ENCODE measurements at regions not wholly inside any gene's neighbourhood (a gene's known extent, or its start where the extent isn't known, plus 50 kb on each side); places are given as distances from the start of the nearest gene placed in this dataset.

DNA sequence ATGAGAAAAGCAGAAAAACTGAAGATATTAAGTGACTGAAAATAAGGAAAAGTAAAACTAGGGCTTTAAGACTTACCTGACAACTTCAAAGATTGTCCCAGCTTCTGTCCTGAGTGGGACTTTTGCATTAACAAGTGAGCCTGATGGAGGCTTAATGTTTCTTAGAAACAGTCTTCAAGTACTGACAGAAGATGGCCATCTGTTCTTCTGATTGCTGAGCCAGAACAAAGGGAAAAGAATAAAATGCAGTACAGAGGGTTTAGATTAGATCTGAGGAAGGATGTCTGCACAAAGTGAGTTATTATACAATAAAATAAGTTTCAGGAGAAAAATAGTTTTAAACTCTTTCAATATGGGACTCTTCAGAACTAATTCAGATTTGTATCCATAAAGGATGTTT lies 500.7 kb downstream of the CETN3 start:
- no peak for DNase-seq

DNA sequence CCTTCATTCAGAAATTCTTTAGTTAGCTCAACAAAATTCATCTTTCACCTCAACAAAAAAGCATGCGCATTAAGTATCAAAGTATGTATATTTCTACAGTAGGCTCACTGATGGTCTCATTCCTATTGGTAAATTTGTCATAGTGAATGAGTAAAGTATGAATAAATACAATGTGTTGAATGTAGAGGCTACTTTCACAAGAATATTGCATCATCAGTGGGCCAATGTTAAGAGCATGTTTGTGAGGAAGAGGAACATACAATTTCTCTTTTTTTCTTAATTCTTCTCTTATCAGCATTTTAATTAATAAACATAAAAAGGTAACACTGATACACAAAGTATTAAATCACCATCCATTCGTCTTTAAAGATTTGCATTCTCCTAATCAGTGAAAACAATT lies 505.1 kb downstream of the CETN3 start:
- DNase-seq = no peak

DNA sequence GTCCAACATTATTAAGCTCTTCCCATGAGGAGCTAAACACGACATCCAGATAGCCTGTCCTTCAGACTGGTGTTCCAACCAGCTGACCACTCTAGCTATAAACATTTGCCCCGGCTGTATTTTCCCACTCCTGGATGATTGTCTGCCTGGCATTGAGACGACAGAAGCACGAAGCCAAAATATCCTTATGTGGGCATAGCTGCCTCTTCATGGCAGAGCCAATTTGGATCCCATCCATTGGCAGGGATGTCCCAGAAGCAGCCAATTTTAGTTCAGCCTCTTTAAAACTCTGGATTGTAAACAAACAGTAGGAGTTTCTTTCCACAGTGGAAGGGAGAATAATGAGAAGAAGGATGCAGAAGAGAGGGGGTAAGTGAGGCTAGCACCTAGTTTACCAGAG lies 507.6 kb downstream of the CETN3 start:
- DNase-seq = peak; percentile 41

DNA sequence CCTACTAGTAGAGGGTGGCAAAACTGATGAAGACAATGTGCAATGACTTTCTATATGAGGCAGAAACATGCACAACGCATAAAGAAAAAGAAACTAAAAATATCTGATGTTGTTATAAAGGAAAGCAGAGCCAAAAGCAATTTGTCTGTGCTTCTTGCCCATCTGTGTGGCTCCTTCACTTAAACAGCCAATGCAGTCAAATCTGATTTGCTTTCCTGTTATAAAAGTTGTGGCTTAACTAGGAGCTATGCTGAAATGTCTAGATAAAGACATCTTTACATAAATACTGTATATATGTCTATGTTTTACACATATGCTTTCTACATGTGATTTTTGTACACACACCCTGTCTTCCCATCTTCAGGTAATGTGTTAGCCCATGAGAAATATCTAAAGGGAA lies 508.2 kb downstream of the CETN3 start:
- no peak for DNase-seq

DNA sequence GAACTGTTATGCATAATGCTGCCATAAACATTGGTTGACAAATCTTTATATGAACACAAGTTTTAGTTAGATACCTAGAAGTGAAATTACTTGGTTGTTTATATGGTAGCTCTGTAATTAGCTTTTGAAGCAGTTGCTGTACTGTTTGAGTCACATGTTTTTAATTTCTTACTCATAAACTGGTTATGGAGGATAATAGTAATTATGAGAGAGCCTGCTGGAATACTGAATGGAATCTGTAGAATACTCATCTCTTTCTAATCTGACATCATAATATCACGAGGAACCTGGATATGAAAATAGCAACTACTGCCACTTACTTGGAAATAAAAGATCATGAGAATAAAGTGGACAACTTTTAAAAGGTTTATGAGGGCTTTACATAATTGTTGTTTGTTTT lies 509.2 kb downstream of the CETN3 start:
- no peak for DNase-seq

DNA sequence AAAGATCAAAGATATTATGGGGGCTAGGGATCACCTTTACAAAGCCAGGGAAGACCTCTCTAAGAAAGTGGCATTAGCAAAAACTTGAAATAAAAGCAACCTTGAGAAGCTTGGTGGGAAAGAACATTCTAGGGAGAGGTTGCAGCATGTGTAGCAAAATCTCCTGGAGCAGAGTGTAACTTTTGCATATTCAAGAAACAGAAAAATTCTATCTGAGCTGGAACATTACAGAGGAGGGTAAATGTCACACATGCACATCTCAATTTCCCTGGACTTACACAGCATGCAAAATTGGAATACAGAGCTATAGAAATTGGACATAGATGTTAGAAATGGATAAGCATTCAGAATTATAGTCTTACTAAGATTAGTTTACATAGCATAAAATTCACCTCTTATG lies 510.0 kb downstream of the CETN3 start:
- no peak for DNase-seq

DNA sequence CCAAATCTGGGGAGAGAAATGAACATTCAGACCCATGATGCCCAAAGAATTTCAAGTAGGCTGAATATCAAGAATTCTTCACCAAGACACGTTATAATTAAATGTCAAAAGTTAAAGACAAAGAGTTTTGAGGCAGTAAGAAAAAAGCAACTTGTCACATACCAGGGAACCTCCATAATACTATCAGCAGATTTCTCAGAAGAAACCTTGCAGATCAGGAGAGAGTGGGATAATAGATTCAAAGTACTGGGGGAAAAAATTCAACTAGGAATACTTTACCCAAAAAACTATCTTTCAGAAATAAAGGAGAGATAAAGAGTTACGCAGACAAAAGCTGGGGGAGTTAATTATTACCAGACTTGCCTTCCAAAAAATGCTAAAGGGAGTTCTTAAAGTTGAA lies 516.0 kb downstream of the CETN3 start:
- DNase-seq = no peak

DNA sequence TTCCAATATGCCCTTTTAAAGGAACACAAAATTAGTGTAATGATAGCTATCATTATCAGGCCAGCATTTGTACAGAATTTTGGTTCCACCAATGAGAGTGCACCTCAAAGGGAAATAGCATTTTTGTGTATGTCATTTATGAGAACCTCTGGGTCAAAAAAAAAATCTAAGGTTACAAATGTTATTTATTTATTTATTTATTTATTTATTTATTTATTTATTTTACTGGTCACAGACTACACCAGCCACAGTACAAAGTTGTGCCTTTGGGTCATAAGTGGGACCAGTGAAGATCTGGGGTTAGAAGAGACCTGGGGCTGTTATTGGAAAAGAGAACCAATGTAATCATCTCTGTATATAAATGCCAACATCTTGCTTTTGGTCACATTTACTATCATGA lies 523.9 kb downstream of the CETN3 start:
- no peak for DNase-seq

DNA sequence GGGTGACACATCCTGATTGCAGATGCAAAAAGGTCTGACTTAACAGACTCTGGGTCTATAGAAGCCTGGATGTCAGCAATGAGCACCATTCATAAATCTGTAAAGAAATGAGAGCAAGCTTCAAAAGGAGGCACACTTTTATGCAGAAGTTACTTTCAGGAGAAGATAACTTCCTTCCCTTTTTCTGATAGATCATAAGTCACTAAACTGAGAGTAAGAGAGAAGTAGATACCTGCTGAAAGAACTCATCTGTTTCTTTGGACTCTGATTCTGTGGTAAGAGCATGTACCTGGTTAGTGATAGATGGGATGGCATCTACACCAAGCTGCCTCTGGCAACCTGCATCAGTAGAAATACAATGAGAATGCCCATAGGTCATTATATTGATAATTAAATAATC lies 525.6 kb downstream of the CETN3 start:
- no peak for DNase-seq

DNA sequence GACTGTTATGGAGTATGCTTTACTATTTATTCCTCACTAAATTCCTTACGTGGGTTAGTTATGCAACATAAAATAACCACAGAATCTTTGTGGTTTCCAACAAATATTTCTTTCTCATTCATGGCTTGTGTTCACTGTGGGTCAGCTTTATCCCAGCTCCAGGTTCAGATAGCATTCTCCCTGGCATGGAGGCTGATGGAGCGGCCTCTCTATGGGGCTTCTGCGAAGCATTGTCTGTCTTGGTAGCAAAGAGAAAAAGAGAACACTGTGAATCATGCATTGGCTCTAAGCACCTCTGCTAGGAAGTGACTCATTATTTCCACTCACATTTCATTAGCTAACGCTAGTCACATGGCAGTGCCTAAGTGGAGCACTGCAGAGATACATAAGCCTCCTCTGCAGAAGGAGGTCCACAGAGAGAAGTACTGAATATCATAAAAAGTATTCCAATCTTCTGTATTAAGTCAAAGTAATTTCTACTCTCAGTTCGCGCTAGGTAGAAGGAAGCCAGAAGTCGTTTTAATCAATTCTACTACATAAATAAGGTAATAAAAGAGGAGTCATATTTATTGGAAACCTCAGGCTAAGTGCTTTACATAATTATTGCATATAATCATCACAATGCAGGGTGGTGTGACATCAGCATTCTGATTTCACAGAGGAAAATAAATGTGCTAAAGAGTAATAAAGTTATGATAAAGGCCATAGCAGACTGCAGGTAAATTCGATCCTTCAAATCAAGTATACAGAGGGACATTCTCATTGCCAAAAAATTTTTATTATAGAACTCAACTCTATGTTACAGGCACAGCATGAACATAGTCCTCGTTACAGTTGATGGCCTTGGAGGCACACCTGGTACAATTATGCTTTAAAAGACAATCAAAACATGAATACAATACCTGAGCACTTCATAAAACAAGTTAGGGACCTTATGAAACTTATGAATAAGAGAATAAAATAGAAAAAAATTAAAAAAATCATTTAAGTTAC lies 531.1 kb downstream of the CETN3 start:
- peak; percentile 15 for DNase-seq

DNA sequence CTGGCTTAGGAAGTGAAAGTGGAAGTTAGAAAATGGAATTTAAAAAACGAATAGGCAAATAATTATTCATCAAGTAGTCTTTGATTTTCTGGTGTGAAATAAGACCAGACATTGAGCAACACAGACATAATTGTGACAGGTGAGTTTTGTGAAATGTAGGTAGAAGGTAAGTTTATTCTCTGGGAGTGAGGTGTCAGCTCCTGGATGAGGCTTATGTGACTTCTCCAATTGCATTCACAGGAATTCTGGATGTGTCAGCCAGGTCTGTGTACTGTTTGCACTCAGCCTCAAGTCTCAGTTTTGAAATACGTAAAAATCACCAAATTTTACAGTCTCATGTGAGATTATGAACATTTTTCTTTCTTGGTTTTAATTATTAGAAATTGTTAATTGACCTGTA lies 537.6 kb downstream of the CETN3 start:
- no peak for DNase-seq

DNA sequence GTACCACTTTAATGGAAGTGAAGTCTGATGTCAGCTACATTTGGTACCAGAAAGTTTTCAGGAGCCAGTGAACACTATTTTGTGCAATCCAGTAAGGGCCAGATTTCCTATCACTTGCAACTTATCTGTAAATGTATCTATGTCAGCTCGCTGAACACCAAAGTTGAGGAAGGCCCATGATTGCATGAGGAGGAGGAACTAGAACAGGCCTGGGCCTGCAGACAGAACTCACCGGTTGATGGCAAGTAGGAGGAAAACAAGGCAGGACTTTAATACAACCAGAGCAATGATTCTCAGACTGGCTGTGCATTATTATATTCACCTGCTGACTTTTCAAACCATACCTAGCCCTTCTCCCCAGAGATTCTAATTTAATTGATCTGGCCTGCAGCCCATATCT lies 540.2 kb downstream of the CETN3 start:
- DNase-seq = no peak

DNA sequence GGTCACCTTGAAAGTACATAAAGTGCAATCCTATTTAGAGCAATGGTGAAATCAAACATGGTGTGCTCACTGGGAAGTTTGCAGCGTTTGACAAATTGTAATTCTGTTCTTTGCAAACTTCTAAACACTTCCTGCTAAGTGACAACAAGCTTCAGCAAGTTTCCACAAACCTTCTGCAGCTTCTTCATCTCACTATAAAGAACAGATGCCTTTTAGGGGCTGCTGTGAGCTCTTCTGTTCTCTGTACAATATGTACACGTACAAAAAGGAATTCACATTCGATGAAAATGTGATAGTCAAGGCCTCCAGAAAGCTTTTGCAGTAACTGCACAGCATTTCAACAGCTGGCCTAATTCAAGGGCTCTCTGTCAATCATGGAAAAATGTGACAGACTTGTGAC lies 543.1 kb downstream of the CETN3 start:
- DNase-seq = no peak

DNA sequence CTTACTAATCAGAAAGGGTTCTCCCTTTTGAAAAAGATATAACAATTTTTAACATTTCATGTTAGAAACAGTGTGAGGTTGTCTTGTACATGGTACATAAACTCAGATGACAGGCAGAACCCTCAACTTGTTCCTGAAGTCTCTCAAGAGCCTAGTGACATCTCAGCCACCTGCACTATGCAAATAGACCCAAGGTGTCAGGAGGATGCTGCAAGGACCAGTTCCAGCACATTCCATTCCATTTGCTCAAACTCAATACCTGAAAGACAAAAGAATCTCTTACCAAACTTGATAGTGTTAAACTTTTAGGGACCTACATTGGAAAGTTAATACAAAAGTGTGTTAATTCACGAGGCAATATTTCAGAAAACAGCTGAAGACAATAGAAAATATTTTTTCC lies 544.6 kb downstream of the CETN3 start:
- DNase-seq = no peak

DNA sequence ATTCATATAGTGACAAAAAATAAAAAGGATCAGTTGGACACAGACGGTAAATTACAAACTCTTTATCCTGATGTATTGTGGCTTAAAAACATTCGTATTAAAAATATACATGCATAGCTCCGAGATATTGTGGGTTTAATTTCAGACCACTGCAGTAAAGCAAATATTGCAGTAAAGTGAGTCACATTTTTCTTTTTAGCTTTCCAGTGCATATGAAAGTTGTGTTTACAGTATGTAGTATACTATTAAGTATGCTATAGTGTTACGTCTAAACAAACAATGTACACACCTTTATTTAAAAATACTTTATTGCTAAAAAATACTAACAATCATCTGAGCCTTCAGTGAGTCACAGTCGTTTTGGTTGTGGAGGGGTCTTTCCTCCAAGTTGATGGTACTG lies 551.8 kb downstream of the CETN3 start:
- no peak for DNase-seq

DNA sequence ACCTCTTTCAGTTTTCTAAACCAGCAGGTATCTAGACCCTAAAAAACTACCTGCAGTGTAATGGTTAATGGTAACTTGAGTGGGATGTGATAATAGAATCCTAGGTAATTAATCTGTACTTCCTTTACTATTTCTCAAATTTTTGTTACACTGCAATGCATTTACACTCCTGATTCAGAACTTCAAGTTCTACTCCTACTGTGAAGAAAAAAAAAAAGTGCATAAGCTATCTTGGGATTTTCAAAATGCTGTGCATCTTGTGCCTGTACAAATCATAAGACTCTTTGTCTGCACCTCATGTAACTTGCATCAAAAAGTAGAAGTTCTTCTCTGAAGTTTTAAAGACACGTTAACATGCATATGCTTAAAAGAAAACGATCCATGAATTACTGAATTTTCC lies 554.1 kb downstream of the CETN3 start:
- no peak for DNase-seq

DNA sequence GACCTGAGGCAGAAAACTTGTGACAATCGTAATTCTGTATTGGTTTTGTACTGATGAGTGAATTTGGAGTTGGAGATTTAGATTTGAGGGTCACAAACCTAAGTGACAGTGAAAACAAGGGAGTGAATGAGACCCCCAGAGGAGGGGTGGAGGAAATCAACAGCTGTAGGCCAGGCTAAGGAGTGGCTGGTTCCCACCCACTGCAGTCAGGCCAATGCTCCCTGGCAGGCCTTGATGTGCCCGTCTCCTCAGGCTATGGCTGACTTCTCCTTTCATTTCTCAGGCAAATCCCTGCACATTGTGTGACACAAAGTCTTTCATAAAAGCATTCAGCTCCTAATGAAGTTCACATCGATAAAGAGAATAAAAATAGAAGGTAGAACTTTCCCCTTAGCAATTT lies 557.6 kb downstream of the CETN3 start:
- DNase-seq = no peak

DNA sequence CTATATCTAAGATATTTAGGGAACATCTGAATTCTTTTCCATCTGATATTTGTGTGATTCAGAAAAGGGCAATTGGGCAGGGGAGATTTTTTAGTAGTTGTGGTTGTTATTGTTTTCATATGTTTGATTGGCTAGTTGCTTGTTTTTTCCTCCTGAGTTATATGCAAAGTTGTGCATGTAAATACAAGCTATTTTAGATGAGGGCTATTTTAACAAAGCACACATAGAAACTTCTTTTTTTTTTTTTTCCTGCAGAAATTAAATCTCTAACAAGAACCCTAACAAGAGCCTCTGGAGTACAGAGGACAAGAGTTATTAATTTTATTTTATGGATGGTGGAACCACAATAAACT lies 559.1 kb downstream of the CETN3 start:
- no peak for DNase-seq

DNA sequence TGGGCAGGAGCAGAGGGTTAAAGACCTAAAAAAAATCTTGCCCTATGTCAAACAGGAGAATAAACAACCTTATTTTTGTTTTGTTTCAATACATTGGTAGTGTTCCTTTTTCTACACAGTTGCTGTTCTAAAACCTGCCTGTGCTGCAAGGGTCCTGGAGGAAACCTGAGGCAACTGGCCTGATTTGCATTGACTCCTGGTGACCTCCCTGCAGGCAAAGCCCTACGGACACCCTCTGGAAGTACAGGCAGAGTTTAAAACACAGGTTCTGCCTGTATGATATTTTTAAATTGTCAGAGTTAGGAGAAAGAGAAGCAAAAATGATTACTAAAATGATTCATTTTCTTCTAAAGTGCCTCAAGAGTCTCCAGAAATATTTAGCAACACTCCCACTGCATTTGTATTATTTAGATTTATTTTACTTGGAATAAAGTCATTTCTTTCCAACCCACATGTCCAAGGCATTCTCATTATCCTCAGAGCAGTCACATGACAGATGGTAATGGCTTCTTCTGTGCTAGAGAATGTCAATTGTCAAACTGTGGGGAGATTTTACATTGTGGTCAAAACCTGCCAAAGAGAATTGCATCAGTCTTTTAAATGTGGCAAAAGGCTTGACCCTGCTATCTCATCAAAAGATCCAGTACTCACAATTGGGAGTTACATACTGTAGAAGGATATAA lies 559.6 kb downstream of the CETN3 start:
- peak; percentile 21 for DNase-seq

DNA sequence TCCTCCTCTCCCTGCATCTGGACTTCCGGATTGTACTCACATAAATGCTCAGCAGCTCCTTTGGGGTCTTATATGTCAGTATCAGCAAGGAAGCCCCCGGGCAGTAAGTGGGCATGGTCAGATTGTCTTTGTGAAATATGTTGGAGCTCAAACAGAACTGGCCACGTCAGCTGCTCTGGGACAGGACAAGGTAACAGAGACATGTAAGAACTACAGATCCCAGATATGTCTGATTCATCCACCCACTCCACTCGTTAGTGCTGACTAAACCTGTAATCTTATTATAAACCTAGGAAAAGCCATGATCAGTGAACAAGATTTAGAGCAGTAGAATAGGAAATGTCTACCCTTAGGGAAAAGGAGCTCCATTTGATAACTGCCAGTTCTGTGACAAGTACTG lies 561.8 kb downstream of the CETN3 start:
- DNase-seq = no peak

DNA sequence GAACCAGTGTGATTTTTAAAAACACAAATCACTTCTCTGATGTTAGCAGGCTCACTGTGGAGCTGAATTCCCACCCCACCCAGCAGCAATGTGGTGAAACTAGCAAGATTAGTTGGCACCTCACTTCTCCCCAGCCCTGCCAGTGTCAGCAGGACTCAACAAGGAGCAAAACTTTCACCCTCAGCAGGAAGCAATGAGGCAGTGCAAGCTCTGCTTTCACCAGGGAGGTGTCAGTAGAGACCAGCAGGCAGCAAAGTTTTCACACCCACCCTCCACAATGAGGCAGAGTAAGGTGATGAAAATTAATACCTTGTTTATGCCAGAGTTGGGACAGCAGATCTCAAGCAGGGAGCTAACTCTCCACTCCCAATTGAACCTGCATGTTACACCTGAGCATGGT lies 565.0 kb downstream of the CETN3 start:
- no peak for DNase-seq

DNA sequence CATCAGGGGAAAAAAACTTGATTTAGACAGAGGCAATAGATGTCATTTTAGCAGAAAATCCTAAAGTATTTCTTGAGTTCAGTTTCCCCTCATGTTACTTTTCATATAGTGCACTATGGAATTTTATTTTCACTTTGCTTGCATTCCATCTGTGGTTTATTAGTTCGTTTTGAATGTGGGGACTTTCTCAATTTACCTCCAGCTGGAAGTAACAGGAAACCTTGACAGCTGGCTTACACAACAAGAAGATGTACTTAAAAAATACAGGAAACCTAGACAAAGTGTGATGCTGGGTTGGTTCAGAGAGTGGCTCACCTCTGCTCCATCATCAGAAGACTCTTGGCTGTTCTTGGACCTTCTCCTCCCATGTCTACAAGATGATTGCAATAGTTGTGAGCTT lies 567.0 kb downstream of the CETN3 start:
- no peak for DNase-seq

DNA sequence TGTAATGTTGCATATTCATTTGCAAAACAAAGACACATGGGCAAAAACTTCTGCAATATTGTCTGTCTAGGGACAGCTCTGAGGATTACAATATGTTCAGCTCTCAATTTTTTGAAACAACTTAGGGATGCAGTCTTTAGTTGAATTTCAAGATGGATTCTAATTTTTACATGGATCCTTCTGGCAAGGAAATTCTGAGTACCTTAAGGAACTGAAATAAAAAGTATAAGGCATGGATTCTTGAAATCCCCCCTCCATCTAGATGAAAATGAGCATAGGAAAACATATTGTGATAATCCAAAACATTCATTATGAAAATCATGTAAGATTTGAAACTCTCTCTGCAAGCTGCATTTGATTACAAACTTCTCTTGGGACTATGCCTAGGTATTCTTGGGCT lies 568.6 kb downstream of the CETN3 start:
- DNase-seq = no peak

DNA sequence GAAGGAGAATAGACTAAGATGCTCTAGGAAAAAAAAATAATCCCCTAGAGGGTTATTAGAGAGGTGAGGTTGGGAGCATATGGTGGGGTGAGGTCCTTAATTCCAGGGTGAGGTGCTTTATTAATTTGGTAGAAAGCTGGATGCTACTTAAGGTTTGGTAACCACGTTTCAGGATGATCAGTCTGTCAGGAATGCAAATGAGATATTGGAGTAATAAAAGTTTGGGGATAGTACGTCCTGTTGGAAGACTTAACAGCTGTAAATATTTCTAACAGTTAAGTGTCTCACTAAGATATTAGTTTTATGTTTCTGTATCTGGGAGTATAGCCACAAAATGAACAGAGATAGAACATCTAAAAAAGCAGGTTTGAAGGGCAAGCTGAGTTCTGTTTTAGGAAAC lies 578.9 kb downstream of the CETN3 start:
- DNase-seq = no peak

DNA sequence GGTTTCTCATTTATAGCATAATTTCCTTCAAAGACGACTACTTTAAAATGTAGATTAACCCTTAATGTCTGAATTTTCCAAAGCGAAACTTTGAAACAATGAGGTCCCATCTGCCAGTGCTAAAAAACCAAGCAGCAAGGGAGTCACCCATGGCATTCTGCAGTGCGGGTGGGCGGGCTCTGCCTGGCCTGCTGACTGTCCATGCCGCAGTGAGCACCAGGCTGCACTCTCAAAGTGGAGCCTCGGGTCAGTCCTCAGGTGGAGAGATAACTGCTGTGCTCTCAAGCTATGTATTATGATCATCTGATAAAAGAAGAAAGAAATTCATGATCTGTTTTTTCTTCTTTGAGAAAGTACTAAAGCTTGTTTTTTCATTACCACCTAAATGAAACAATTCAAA lies 581.6 kb downstream of the CETN3 start:
- no peak for DNase-seq
